ENCODE measurements at regions not wholly inside any gene's neighbourhood (a gene's known extent, or its start where the extent isn't known, plus 50 kb on each side); places are given as distances from the start of the nearest gene placed in this dataset.

DNA sequence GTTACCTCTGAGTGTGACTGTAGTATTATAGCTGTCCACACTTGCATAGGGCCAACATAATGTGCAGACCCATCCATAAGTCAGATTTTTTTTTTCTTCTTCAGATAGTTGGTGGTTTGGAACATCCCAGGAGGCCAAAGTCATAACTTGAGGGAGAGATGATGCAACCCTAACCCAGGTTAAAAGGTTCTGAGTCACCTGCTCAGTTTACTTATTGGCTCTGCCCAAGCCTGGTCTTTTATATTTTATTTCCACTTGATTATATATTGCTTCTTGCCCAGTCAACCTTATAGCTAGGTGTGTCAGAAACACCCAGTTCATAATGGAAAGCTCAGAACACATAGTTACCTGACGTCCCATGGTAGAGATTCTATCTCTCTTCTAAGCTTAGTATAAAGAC lies 113.1 kb upstream of the PCSK1 start (continued):
- TF ChIP-seq, protein P1, sequence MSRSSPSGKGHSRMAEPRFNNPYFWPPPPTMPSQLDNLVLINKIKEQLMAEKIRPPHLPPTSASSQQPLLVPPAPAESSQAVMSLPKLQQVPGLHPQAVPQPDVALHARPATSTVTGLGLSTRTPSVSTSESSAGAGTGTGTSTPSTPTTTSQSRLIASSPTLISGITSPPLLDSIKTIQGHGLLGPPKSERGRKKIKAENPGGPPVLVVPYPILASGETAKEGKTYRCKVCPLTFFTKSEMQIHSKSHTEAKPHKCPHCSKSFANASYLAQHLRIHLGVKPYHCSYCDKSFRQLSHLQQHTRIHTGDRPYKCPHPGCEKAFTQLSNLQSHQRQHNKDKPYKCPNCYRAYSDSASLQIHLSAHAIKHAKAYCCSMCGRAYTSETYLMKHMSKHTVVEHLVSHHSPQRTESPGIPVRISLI (tag by site-specific recombination; IDR thresholded peaks at IDR 0.05): no peak
- no peak for TF ChIP-seq ZNF146 (tag by site-specific recombination; IDR thresholded peaks at IDR 0.05)

DNA sequence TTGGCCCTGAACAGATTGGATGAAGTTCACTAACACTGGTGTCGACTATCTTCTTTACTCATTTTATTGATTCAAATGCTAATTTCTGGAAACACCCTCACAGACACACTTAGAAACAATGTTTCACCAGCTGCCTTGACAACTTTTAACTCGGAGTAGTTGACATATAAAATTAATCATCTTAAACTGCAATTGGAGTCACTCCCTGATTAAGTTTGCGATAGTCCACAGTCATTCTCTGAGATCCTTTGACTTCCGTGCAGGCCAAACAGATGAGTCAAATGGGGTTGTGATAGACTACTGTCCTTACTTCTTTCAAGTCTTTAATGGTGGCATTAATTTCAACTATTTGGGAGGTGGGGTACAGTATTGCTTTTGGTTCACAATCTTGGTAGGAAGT lies 114.4 kb upstream of the PCSK1 start:
- CTCF ChIA-PET: interaction anchor here (1.6 kb wide), 1 partner anchor 54 kb away, joined by 4 read pairs; no protein-coding TSS in a partner anchor
- no peaks in the 10 kb centered on the region for H3K9me3 ChIP-seq (ENCODE audit: control insufficient read depth, insufficient read depth, low read depth, low read length)
- no peak overlapping the region for H3K27ac ChIP-seq (ENCODE audit: extremely low read depth, low read depth, low read length)
- TF ChIP-seq ZNF274 (IDR thresholded peaks at IDR 0.05; ENCODE audit: low read length) (no peak), ZNF274 (tag by site-specific recombination; IDR thresholded peaks at IDR 0.05; ENCODE audit: borderline replicate concordance) (no peak), FEZF1 (tag by site-specific recombination; IDR thresholded peaks at IDR 0.05) (no peak), ZNF155 (tag by site-specific recombination; IDR thresholded peaks at IDR 0.05) (no peak)
- POLR2A ChIA-PET: no interaction called here
- no peak overlapping the region for H3K4me3 ChIP-seq (ENCODE audit: low read depth, low read length)
- H3K36me3 ChIP-seq (ENCODE audit: control insufficient read depth in 2 of 2, insufficient read depth in 1 of 2, low read length in 2 of 2): no peaks in the 10 kb centered on the region
- H3K4me1 ChIP-seq (ENCODE audit: control insufficient read depth, insufficient read depth, low read length): no peaks in the 10 kb centered on the region

DNA sequence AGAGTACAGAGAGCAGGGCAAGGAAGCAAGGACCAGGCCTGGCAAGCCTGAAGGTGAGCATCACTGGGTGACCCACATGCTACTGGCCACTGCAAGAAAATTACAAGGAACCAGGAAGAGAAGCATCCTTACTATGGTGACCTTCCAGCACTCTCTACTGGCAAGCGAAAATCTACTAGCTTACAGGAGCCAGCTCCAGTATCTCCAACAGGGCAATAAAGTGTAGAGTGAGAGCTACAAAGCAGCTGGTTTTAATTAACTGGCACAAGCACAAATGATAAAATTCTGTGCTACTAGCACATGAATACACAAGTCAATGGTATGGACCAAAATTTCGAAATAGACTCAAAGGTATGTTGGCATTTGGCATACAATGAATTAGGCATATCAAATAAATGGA lies 113.3 kb upstream of the CAST start:
- no peaks in the 10 kb centered on the region for H3K9me3 ChIP-seq (ENCODE audit: control insufficient read depth, insufficient read depth, low read depth, low read length)
- CTCF ChIA-PET: no interaction called here
- H3K27ac ChIP-seq (ENCODE audit: extremely low read depth, low read depth, low read length): no peak overlapping the region
- H3K4me1 ChIP-seq (ENCODE audit: control insufficient read depth, insufficient read depth, low read length): no peaks in the 10 kb centered on the region
- H3K4me3 ChIP-seq (ENCODE audit: low read depth, low read length): no peak overlapping the region
- no peaks in the 10 kb centered on the region for H3K36me3 ChIP-seq (ENCODE audit: control insufficient read depth in 2 of 2, insufficient read depth in 1 of 2, low read length in 2 of 2)
- POLR2A ChIA-PET: no interaction called here
- TF ChIP-seq ZNF654 (tag by site-specific recombination; IDR thresholded peaks at IDR 0.05; ENCODE audit: low read depth) (no peak), ZNF416 (tag by site-specific recombination; IDR thresholded peaks at IDR 0.05) (no peak), ZNF792 (tag by site-specific recombination; IDR thresholded peaks at IDR 0.05) (no peak), ZNF335 (tag by site-specific recombination; conservative IDR thresholded peaks at IDR 0.05) (no peak), ZNF624 (tag by site-specific recombination; IDR thresholded peaks at IDR 0.05) (no peak), BCL11A (tag by site-specific recombination; IDR thresholded peaks at IDR 0.05; ENCODE audit: low read depth) (no peak), ZNF791 (tag by site-specific recombination; IDR thresholded peaks at IDR 0.05) (no peak), ZNF48 (tag by site-specific recombination; IDR thresholded peaks at IDR 0.05) (no peak), ZNF558 (tag by site-specific recombination; IDR thresholded peaks at IDR 0.05) (no peak)
- TF ChIP-seq, protein P2, sequence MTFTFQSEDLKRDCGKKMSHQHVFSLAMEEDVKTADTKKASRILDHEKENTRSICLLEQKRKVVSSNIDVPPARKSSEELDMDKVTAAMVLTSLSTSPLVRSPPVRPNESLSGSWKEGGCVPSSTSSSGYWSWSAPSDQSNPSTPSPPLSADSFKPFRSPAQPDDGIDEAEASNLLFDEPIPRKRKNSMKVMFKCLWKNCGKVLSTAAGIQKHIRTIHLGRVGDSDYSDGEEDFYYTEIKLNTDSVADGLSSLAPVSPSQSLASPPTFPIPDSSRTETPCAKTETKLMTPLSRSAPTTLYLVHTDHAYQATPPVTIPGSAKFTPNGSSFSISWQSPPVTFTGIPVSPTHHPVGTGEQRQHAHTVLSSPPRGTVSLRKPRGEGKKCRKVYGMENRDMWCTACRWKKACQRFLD (tag by site-specific recombination; IDR thresholded peaks at IDR 0.05): no peak
- TF ChIP-seq, protein P3, sequence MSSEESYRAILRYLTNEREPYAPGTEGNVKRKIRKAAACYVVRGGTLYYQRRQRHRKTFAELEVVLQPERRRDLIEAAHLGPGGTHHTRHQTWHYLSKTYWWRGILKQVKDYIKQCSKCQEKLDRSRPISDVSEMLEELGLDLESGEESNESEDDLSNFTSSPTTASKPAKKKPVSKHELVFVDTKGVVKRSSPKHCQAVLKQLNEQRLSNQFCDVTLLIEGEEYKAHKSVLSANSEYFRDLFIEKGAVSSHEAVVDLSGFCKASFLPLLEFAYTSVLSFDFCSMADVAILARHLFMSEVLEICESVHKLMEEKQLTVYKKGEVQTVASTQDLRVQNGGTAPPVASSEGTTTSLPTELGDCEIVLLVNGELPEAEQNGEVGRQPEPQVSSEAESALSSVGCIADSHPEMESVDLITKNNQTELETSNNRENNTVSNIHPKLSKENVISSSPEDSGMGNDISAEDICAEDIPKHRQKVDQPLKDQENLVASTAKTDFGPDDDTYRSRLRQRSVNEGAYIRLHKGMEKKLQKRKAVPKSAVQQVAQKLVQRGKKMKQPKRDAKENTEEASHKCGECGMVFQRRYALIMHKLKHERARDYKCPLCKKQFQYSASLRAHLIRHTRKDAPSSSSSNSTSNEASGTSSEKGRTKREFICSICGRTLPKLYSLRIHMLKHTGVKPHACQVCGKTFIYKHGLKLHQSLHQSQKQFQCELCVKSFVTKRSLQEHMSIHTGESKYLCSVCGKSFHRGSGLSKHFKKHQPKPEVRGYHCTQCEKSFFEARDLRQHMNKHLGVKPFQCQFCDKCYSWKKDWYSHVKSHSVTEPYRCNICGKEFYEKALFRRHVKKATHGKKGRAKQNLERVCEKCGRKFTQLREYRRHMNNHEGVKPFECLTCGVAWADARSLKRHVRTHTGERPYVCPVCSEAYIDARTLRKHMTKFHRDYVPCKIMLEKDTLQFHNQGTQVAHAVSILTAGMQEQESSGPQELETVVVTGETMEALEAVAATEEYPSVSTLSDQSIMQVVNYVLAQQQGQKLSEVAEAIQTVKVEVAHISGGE (tag by site-specific recombination; conservative IDR thresholded peaks at IDR 0.05; ENCODE audit: low read depth): no peak
- TF ChIP-seq, protein P4, sequence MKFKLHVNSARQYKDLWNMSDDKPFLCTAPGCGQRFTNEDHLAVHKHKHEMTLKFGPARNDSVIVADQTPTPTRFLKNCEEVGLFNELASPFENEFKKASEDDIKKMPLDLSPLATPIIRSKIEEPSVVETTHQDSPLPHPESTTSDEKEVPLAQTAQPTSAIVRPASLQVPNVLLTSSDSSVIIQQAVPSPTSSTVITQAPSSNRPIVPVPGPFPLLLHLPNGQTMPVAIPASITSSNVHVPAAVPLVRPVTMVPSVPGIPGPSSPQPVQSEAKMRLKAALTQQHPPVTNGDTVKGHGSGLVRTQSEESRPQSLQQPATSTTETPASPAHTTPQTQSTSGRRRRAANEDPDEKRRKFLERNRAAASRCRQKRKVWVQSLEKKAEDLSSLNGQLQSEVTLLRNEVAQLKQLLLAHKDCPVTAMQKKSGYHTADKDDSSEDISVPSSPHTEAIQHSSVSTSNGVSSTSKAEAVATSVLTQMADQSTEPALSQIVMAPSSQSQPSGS (tag by site-specific recombination; IDR thresholded peaks at IDR 0.05; ENCODE audit: low read depth): no peak
- TF ChIP-seq, protein P5, sequence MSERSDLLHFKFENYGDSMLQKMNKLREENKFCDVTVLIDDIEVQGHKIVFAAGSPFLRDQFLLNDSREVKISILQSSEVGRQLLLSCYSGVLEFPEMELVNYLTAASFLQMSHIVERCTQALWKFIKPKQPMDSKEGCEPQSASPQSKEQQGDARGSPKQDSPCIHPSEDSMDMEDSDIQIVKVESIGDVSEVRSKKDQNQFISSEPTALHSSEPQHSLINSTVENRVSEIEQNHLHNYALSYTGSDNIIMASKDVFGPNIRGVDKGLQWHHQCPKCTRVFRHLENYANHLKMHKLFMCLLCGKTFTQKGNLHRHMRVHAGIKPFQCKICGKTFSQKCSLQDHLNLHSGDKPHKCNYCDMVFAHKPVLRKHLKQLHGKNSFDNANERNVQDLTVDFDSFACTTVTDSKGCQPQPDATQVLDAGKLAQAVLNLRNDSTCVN (tag by site-specific recombination; optimal IDR thresholded peaks at IDR 0.05): no peak
- TF ChIP-seq, protein P6, sequence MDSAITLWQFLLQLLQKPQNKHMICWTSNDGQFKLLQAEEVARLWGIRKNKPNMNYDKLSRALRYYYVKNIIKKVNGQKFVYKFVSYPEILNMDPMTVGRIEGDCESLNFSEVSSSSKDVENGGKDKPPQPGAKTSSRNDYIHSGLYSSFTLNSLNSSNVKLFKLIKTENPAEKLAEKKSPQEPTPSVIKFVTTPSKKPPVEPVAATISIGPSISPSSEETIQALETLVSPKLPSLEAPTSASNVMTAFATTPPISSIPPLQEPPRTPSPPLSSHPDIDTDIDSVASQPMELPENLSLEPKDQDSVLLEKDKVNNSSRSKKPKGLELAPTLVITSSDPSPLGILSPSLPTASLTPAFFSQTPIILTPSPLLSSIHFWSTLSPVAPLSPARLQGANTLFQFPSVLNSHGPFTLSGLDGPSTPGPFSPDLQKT (IDR thresholded peaks at IDR 0.05; ENCODE audit: borderline replicate concordance, low read depth, low read length): no peak
- TF ChIP-seq, protein P7, sequence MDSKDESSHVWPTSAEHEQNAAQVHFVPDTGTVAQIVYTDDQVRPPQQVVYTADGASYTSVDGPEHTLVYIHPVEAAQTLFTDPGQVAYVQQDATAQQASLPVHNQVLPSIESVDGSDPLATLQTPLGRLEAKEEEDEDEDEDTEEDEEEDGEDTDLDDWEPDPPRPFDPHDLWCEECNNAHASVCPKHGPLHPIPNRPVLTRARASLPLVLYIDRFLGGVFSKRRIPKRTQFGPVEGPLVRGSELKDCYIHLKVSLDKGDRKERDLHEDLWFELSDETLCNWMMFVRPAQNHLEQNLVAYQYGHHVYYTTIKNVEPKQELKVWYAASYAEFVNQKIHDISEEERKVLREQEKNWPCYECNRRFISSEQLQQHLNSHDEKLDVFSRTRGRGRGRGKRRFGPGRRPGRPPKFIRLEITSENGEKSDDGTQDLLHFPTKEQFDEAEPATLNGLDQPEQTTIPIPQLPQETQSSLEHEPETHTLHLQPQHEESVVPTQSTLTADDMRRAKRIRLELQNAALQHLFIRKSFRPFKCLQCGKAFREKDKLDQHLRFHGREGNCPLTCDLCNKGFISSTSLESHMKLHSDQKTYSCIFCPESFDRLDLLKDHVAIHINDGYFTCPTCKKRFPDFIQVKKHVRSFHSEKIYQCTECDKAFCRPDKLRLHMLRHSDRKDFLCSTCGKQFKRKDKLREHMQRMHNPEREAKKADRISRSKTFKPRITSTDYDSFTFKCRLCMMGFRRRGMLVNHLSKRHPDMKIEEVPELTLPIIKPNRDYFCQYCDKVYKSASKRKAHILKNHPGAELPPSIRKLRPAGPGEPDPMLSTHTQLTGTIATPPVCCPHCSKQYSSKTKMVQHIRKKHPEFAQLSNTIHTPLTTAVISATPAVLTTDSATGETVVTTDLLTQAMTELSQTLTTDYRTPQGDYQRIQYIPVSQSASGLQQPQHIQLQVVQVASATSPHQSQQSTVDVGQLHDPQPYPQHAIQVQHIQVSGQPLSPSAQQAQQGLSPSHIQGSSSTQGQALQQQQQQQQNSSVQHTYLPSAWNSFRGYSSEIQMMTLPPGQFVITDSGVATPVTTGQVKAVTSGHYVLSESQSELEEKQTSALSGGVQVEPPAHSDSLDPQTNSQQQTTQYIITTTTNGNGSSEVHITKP (tag by site-specific recombination; IDR thresholded peaks at IDR 0.05): no peak
